ENCODE measurements at regions not wholly inside any gene's neighbourhood (a gene's known extent, or its start where the extent isn't known, plus 50 kb on each side); places are given as distances from the start of the nearest gene placed in this dataset.

DNA sequence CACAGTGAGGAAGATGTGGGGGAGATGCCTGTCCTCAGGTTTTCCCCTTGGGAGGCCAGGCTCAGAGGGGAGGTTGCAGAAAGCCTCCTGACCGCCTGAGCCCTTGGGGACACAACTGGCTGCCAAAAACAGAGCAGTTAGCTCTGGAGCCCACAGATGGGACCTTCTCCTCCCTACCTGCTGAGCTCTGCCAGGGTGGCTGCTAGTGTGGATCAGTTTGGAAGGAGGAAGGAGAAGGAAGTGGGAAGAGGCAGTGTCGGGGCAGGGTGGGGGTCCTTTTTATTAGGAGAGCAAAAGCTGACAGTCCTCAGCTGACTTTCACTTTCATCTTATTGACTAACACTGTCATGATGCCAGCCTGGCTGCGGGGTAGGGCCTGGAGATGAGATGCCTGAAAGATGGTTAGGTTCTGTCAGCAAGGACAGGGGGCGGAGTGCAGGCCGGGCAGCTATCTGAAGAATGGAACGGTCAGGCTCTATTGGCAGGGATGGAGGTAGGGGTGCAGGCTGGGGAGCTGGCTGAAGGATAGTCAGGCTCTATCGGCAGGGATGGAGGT, 188.5 kb upstream of the HDAC4 start:
- no peak for DNase-seq (ENCODE audit: low read depth)

DNA sequence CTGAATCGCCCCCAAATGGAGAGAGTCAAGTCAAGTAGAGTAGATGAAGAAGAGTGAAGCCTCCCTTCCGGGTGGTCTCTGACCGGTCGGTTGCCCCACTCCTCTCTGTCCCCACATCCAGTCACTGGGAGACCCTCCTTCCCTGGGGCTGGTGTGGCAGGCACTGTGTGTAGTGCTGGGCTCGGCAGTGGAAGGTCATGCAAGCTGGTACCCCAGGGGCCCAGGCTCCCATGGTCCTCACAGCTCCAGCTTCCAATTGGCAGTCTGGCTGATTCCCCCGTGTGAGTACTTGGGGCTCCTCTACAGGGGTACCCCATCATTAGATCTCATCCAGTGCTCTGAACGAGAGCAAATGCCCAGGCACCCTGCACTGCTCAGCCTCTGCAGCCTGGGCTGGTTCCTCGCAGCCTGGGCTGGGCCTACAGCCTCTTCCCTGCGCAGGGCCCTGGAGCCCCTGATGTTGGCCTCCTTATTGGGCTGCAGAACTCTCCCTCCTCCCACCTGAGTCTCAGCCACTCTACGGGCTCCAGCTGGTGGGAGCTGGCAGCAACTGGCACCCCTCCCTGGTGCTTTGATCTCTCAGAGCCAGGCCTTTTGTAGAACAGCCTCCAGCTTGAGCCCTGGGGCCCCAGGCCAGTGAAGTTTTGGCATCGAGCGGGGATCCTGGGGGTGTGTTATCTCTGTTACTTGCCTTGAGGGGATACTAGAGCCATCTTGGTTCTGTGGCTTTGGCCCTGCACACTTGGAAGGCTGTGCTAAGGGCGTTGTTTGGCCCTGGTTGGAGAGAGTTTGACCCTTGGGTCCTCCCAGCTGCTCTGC, 187.8 kb upstream of the HDAC4 start:
- no peak for DNase-seq (ENCODE audit: low read depth)

DNA sequence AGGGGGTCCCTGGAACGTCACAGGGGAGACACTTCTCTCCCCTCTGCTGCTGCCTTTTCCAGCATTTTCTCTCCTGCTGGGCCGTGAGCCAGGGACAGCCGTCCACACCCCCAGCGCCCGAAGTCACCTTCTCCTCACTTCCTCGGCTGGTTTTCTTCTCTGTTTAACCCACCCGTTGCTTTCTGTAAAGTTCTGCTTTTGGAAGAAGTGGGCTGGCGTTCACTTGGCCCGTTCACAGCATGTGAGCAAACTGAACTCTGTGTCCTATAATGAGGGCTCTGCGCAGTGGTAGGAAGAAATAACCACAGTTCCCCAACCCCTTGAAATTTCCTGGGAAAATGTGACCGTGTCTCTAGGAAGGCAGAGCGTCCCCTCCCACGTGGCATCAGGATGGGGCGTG, 187.0 kb upstream of the HDAC4 start:
- DNase-seq (ENCODE audit: low read depth): no peak

- DNase-seq (ENCODE audit: low read depth): no peak
Measured at GRCh38 chr2:239587311-239587731, 186.5 kb upstream of the HDAC4 start.

- DNase-seq (ENCODE audit: low read depth): no peak
Measured at GRCh38 chr2:239586651-239587310, 186.0 kb upstream of the HDAC4 start.

DNA sequence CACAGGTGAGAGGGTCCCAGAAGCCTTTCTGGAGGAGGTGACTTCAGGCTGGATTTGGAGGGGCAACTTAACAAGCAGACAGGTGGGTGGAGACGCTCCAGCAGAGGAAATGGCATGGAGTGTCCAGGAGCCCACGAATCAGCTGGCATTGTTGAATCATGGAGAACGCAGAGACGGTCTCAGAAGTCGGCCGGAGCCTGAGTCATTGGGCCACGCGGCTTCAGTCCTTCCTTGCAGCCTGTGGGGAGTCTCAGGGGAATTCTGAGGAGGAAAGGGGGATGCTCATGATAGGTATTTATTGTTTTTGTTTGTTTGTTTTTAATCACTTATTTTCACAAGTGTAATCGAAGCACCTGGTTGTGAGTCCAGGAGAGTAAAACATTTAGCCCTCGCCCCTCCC, 184.6 kb upstream of the HDAC4 start:
- DNase-seq (ENCODE audit: low read depth): no peak

DNA sequence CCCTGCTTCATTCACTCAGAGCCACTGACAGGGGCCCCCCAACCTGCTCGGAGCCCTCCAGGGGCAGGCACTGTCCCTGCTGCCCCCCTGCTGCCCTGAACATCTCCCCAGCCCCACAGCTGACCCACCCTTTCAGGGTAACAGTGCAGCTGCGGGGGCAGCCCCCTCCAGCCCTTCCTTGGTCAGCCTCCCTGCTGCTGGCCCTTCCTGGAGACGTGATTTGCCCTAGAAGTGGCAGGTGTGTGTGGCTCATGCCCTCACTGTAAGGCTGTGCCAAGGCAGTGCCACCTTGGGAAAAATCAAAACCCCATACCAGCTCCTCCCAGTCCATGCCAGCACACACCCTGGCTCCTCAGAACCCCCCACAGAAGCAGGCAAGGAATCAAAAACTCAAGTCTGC, 184.2 kb upstream of the HDAC4 start:
- no peak for DNase-seq (ENCODE audit: low read depth)

DNA sequence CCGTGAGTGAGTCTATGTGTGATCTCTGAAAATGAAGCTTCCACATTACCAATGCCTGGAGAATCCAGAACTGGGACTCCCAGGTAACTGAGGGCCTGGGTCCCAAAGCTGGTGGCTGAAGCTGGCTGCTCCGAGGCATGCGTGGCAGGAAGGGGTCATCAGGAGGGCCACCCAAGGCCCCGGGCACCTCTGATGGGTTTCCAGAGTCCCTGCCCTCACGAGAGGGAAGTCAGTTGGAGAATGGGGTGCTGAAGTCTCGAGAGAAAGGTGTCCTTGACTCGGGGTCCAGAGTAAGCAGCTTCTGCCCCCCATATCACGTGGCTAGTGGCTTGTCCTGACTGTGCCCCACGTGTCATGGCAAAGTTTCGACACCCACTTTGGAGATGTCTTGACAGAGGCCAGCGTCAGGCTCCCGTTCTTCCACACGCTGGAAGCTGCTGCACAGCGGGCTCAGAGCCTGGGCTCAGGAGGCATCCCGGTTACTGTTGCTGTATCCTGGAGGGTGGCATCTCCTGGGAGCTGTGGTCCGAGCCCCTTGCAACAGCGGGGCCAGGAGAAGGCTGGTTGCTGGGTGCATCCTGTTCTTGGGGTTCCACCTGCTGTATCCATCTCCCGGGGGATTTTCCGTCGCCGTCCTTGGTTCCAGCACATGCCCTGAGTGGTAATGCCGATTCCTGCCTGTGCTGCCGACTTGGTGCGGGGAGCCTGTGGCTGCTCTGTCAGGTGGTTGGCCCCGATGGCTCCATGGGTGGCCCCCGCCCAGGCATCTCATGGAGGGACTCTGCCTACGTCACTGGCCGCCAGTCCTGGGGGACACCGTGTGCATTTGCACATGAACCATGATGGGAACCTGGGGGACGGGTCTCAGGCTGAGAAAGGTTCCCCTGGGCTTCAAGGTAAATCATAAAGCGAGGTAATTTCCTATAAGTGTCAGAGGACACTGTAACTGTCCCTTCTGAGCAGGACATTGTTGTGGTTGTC, 183.3 kb upstream of the HDAC4 start:
- no peak for DNase-seq (ENCODE audit: low read depth)

DNA sequence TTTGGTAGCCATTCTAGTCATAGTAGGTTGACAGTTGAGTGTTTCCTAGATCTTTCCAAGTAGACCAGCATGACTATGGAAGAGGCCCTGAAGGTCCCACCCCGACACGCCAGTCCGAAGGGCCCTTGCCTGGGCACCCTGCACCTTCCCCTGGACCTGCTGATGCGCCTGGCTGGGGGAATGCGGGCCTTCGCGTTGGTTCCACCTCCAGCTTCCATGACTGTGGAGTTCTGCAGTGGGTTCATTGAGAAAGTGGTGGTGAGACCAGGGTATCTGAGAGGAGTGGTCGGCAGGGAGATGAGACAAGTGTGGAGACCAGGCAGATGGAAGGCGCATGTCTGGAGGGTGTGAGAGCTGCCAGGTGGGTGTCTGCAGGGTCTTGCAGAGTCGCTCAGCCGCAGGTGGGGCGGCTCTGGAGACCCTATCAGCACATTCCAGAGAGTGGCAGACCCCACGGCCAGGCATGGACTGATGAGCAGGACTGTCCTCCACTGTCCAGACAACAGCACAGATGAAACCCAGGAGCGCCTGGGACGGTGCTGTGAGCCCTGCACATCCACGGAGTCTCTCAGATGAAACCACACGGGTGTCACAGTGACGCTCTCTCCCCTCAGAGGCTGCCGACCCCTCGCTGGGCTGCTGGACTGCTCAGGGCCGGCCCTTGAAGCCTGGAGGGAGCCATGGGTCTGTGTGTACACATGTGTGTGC, 182.5 kb upstream of the HDAC4 start:
- no peak for DNase-seq (ENCODE audit: low read depth)

- DNase-seq (ENCODE audit: low read depth): no peak
Measured at GRCh38 chr2:239582476-239582875, 181.7 kb upstream of the HDAC4 start.

DNA sequence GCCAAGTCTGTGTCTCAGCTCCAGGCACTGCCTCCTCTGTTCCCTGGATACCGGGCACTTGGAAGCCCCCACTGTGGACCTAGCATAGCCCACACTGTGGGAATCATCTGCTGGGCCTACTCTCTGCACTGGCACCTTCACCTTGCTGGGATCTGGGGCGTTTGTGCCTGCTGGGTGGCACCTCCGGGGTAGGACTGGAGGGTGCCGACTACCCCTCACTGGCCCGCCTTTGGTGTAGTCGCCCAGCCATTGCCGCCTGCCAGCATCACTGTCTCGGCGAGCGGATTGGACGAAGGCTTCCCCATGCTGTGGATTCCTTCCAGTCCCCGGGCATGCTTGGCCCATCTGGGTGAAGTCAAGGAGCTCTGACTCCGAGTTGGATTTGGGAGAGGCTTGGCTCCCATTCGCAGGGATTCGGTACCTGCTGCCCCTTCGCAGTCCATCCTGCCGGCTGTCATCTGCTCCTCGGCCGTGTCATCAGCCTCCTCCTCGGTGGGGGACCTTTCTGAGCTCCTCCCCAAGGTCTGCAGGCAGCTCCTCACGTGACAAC, 180.6 kb upstream of the HDAC4 start:
- DNase-seq (ENCODE audit: low read depth): no peak

- no peak for DNase-seq (ENCODE audit: low read depth)
Measured at GRCh38 chr2:239580199-239580527, 179.3 kb upstream of the HDAC4 start.

GRCh38 chr2:239579524-239580198, 178.8 kb upstream of the HDAC4 start:
- DNase-seq (ENCODE audit: low read depth): no peak

DNA sequence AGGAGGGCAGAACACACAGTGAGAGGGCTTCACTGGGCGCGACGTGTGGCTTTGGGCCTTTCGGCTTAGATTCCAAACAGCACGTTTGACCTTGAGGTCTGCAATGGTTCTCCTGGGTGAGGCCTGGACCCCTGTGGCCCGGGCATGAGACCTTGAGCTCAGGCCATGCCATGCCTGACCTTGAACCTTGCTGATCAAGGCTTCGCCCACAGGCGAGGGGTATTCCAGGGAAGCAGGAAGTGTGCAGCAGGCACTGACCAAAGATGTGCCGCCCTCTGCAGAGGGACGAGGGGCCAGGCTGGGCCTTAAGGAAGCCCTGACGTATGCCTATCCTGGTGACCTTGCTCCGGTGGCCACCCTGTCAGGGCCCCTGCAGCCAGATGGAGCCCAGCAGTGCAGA, 178.3 kb upstream of the HDAC4 start:
- no peak for DNase-seq (ENCODE audit: low read depth)

DNA sequence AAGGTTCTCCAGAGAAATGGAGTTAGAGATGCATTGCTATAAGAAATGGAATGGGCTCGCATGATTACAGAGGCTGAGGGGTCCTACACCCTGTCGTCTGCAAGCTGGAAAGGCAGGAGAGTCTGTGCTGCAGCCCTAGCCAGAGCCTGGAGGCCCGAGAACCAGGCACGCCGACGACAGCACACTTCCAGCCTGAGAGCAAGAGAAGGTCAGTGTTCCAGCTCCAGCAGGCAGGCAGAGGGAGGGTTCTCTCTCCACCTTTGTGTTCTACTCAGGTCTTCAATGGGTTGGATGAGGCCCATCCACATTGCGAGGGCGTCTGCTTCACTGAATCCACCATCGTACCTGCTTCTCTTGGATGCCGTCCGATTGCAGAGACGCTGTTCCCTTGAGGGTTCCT, 177.6 kb upstream of the HDAC4 start:
- no peak for DNase-seq (ENCODE audit: low read depth)

DNA sequence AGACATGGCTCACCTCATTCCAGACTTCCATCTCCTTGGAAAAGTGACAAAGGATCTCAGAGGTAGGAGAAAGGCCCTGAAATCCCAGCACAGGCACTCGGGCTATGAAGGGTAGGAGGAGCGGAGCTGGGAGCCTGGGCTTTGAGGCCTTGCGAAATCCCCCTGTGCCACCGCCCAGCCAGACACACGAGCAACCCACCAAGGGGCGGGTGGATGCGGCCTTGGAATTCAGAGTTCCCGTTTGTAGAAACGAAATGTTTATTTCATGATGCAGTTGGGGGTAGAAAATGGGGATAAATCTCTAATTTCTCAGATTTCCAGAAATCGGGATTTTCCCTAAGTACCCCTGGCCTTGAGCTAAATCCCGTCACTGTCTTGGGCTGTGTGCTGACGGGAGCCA, 177.1 kb upstream of the HDAC4 start:
- no peak for DNase-seq (ENCODE audit: low read depth)

- no peak for DNase-seq (ENCODE audit: low read depth)
Measured at GRCh38 chr2:239576784-239577685, 176.2 kb upstream of the HDAC4 start.

DNA sequence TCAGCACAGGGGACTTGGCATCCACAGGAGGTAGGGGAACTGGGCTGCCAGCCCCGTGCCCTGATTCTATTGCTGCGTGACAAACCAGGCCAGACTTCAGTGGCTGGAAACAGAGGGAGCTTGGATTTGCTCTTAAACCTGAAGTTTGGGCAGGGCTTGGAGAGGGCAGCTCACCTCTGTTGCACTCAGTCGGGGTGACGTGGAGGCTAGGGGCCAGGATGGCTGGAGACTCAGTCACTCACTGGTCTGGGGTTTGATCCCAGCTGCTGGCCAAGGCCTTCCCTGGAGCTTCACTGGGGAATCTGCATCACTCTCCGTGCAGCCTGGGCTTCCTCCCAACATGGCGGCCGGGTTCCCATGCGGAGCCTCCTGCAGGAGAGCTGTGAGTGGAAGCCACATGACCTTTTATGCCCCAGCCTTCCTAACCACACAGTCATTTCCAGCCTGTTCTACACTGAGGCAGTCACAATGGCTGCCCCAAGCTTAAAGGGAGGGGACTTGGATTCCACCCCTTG, 175.2 kb upstream of the HDAC4 start:
- no peak for DNase-seq (ENCODE audit: low read depth)

- no peak for DNase-seq (ENCODE audit: low read depth)
Measured at GRCh38 chr2:239574434-239575156, 173.8 kb upstream of the HDAC4 start.

Measured in stimulated activated CD8-positive, alpha-beta memory T cell treated with anti-CD3 and anti-CD28 coated beads, Interleukin-15, amount 100 ng/mL, for 24 hours (primary cell).